ENCODE measurements at regions not wholly inside any gene's neighbourhood (a gene's known extent, or its start where the extent isn't known, plus 50 kb on each side); places are given as distances from the start of the nearest gene placed in this dataset.

DNA sequence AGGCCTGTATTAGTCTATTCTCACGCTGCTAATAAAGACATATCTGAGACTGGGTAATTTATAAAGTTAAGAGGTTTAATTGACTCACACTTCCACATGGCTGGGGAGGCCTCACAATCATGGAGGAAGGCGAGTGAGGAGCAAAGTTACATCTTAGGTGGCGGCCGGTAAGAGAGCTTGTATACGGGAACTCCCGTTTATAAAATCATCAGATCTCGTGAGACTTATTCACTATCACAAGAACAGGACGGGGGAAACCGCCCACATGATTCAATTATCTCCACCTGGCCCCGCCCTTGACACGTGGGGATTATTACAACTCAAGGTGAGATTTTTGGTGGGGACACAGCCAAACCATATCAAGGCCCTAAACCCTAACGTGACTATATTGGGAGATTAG lies 110.1 kb downstream of the LLPH start:
- TF ChIP-seq, protein P1, sequence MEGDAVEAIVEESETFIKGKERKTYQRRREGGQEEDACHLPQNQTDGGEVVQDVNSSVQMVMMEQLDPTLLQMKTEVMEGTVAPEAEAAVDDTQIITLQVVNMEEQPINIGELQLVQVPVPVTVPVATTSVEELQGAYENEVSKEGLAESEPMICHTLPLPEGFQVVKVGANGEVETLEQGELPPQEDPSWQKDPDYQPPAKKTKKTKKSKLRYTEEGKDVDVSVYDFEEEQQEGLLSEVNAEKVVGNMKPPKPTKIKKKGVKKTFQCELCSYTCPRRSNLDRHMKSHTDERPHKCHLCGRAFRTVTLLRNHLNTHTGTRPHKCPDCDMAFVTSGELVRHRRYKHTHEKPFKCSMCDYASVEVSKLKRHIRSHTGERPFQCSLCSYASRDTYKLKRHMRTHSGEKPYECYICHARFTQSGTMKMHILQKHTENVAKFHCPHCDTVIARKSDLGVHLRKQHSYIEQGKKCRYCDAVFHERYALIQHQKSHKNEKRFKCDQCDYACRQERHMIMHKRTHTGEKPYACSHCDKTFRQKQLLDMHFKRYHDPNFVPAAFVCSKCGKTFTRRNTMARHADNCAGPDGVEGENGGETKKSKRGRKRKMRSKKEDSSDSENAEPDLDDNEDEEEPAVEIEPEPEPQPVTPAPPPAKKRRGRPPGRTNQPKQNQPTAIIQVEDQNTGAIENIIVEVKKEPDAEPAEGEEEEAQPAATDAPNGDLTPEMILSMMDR (IDR thresholded peaks at IDR 0.05; ENCODE audit: low read depth, low read length): no peak
- no peak for TF ChIP-seq EZH2phosphoT487 (IDR thresholded peaks at IDR 0.05; ENCODE audit: low read depth)
